Uterus (tissue), 3 donors: ENCODE measurements at regions not wholly inside any gene's neighbourhood (a gene's known extent, or its start where the extent isn't known, plus 50 kb on each side); places are given as distances from the start of the nearest gene placed in this dataset. TPM values are rescaled to one million over a fixed set of nuclear protein-coding genes. Genes with fewer than 3 reads are reported as not detected.

Experiments
- DNase-seq, 2 donors: peaks; one replicate each; pipeline ENCODE4 v3.0.0-alpha.2; 2019 to 2020
- H3K27ac ChIP-seq, 2 donors: fragments of 200-600 bp; sonication (generic); 1 replicate in 1 of 2; 2 replicates in 1 of 2; pipeline ENCODE4 v1.5.1; 2016 to 2018
- H3K27me3 ChIP-seq, 2 donors: fragments of 200-600 bp; sonication (generic); one replicate each; pipeline ENCODE4 v1.5.1; 2018 to 2019; ENCODE audit warnings: control low read depth in 1 of 2
- H3K36me3 ChIP-seq, 2 donors: fragments of 200-600 bp; sonication (generic); one replicate each; pipeline ENCODE4 v1.5.1; 2019; ENCODE audit warnings: control low read depth in 1 of 2
- H3K4me1 ChIP-seq, 2 donors: fragments of 200-600 bp; sonication (generic); one replicate each; pipeline ENCODE4 v1.5.1; 2018 to 2019; ENCODE audit warnings: control low read depth in 1 of 2
- H3K4me3 ChIP-seq, 2 donors: fragments of 200-600 bp; sonication (generic); 1 replicate in 1 of 2; 2 replicates in 1 of 2; pipeline ENCODE4 v1.5.1; 2018 to 2019; ENCODE audit warnings: mild to moderate bottlenecking in 1 of 2
- H3K9me3 ChIP-seq, 2 donors: fragments of 200-600 bp; sonication (generic); one replicate each; pipeline ENCODE4 v1.5.1; 2019; ENCODE audit warnings: control low read depth in 1 of 2
- CTCF ChIP-seq, 4 experiments: fragments of 200-600 bp in 2 of 4; fragments of 450-650 bp in 2 of 4; sonication (generic) in 2 of 4; IDR thresholded peaks; one replicate each; pipeline ENCODE4 v1.5.1; 2016 to 2019; ENCODE audit warnings: antibody characterized with exemption in 4 of 4, mild to moderate bottlenecking in 2 of 4, moderate library complexity in 1 of 4
- POLR2A ChIP-seq, 2 donors: fragments of 450-650 bp; IDR thresholded peaks; one replicate each; pipeline ENCODE4 v1.6.1; 2016; ENCODE audit warnings: antibody characterized with exemption in 2 of 2, mild to moderate bottlenecking in 1 of 2, moderate library complexity in 1 of 2
- intact Hi-C: fragments of 100-400 bp; cut with DNase I; formaldehyde crosslinking; loops from one replicate; pipeline ENCODE4 v1.15.1; 2023; ENCODE audit warnings: low total_unique reads
- small RNA-seq: library from RNA; depleted of rRNA; stranded (forward); fragments of <200 nt; gene quantifications from one replicate; pipeline ENCODE3, GENCODE V24; 2016
- donor health status: DM: yes; HTN: yes; CAD: no.

GRCh38 chr15:31975830-31976229 is 54.5 kb upstream of the CHRNA7 start:
- H3K36me3 ChIP-seq = no peaks in the 10 kb centered on the region

GRCh38 chr15:31977138-31977537 is 53.2 kb upstream of the CHRNA7 start:
- Histone ChIP-seq H3K36me3 (no peaks in the 10 kb centered on the region), H3K27me3 (no peaks in the 10 kb centered on the region), H3K9me3 (no peaks in the 10 kb centered on the region), H3K27ac (no peak overlapping the region), H3K4me1 (no peaks in the 10 kb centered on the region), H3K4me3 (no peak overlapping the region)
- intact Hi-C loops = no loop called here
- TF ChIP-seq POLR2A (IDR thresholded peaks at IDR 0.05) = no peak
- DNase-seq = no peak

More at GRCh38 chr15:31975830-31976229, 54.5 kb upstream of the CHRNA7 start:
- intact Hi-C loops = no loop called here
- Histone ChIP-seq H3K9me3 (no peaks in the 10 kb centered on the region), H3K27me3 (no peaks in the 10 kb centered on the region), H3K4me1 (no peaks in the 10 kb centered on the region), H3K27ac (no peak overlapping the region), H3K4me3 (no peak overlapping the region)
- no peak for TF ChIP-seq CTCF (IDR thresholded peaks at IDR 0.05)
- no peak for TF ChIP-seq POLR2A (IDR thresholded peaks at IDR 0.05)
- no peak for DNase-seq

DNA sequence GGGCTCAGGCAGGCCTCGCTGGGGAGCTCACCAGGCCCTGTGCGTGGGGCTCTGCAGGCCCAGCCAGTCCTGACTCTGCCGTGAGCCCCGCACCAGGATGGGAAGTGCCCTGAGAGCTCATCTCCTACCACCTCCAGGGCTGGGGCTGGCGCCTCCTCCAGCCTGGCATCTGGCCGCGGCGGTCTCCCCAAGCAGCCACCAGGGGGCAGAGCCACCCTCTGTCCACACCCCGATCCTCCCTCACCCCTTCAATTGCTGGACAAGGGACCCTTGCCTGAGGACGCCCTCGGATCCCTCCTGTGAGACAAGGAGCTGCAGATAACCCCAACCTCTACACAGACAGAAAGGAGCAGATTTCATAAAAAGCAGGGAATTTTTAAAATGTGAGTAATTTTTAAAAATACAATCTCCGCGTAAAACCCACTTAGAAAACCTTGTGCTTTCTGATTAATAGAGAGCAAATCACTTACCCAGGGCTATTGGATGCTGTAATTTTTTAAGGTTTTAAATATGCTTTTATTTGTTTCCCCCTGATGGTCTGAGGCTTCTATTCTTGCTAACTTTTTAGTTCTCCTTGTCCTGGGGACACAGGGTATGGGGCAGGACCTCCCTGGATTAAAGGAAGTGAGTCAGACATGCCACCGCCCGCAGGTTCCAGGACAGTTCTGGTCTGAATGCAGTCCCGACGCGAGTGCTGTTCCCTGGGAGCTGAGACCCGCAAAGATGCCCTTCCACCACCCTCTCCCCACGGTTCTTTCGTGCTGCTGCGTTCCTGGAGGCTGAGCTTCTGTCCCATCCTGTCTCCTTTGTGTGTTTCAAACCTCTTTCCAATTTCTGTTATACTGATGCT is 52.3 kb upstream of the CHRNA7 start:
- no peaks in the 10 kb centered on the region for H3K27me3 ChIP-seq
- peak in 1 of 2 donors; percentile 20 for DNase-seq
- intact Hi-C loops = no loop called here

More for the DNA sequence above, 52.3 kb upstream of the CHRNA7 start:
- Histone ChIP-seq H3K36me3 (no peaks in the 10 kb centered on the region), H3K4me3 (no peak overlapping the region), H3K9me3 (no peaks in the 10 kb centered on the region), H3K27ac (no peak overlapping the region), H3K4me1 (no peaks in the 10 kb centered on the region)
- peak; percentile 47 to 65 (median 54) for TF ChIP-seq CTCF (IDR thresholded peaks at IDR 0.05)
- no peak for TF ChIP-seq POLR2A (IDR thresholded peaks at IDR 0.05)

Small RNAs in the stretch of these regions (small RNA-seq; reads per million reads assigned to genes)
- gene AC026951.2 (not detected), gene RF00425 (not detected)
